HepG2 (cell line): ENCODE measurements at regions not wholly inside any gene's neighbourhood (a gene's known extent, or its start where the extent isn't known, plus 50 kb on each side); places are given as distances from the start of the nearest gene placed in this dataset.

Source experiments
- ATAC-seq: fragments of 200-7000 bp; cut with Tn5 transposase; 3 replicates; pipeline ENCODE4 v1.9.1; 2020; ENCODE audit warnings: mild to moderate bottlenecking, moderate library complexity
- BruUV-seq: library from RNA; stranded (reverse); fragments of 400-500 nt; replicated peaks from 2 replicates; lab custom pipeline; 2021; lab: Mats Ljungman, UMichigan
- CTCF ChIA-PET: fragments of 300-600 bp; formaldehyde crosslinking; extraction: SDS; loops from one replicate; lab custom pipeline; 2021; ENCODE audit warnings: low total read pairs, inconsistent platforms, low intra/inter-chr PET ratio; lab: Yijun Ruan, JAX
- POLR2A ChIA-PET: fragments of 350-600 bp; sonication (Branson Sonifier 250); formaldehyde crosslinking; loops from one replicate; lab custom pipeline; 2020; ENCODE audit warnings: antibody characterized with exemption, inconsistent platforms; lab: Yijun Ruan, JAX
- DNase-seq: peaks from one replicate; pipeline ENCODE4 v3.0.0-alpha.2; 2015; ENCODE audit warnings: low spot score
- FAIRE-seq: peaks from 3 replicates; lab custom pipeline; 2011; peaks lifted over from hg19 to GRCh38; lab: Jason Lieb, UNC
- H2AFZ ChIP-seq: one replicate; pipeline ENCODE4 v1.6.1; 2011; ENCODE audit warnings: low read length, inconsistent platforms
- H3K27ac ChIP-seq: fragments of 300-600 bp; 3 replicates; pipeline ENCODE4 v1.8.0; 2011; ENCODE audit warnings: mixed run types, mild to moderate bottlenecking, mixed read lengths, low read length, inconsistent platforms; ENCODE audit not compliant: insufficient read depth; ENCODE audit errors: extremely low read length
- H3K27me3 ChIP-seq, 2 experiments: fragments of 200-600 bp in 1 of 2; 2 replicates in 1 of 2; 3 replicates in 1 of 2; pipeline versions ENCODE4 v1.6.0 to v1.8.0; 2011; ENCODE audit warnings: low read length in 2 of 2, mild to moderate bottlenecking in 2 of 2, moderate library complexity in 2 of 2, inconsistent platforms in 1 of 2; ENCODE audit not compliant: insufficient read depth in 2 of 2, control insufficient read depth in 1 of 2
- H3K36me3 ChIP-seq, 2 experiments: fragments of 200-600 bp in 1 of 2; replicated peaks in 1 of 2; 2 replicates in 1 of 2; 3 replicates in 1 of 2; pipeline versions ENCODE4 v1.5.1 to v1.8.0; 2011; ENCODE audit warnings: low read length in 2 of 2, inconsistent platforms in 1 of 2; ENCODE audit not compliant: insufficient read depth in 2 of 2, control insufficient read depth in 1 of 2
- H3K4me1 ChIP-seq: 2 replicates; pipeline ENCODE4 v1.5.1; 2012; ENCODE audit warnings: low read length, inconsistent platforms; ENCODE audit not compliant: insufficient read depth
- H3K4me2 ChIP-seq: 2 replicates; pipeline ENCODE4 v1.6.0; 2011; ENCODE audit warnings: low read depth, low read length, inconsistent platforms
- H3K4me3 ChIP-seq, 3 experiments: fragments of 200-600 bp in 1 of 3; sonication (generic), shearing (Covaris generic) in 1 of 3; replicated peaks in 1 of 3; 2 replicates each; pipeline ENCODE4 v1.5.1; 2011 to 2016; ENCODE audit warnings: low read length in 3 of 3, inconsistent platforms in 2 of 3, low read depth in 2 of 3, mild to moderate bottlenecking in 2 of 3, control low read depth in 1 of 3, mixed read lengths in 1 of 3; ENCODE audit not compliant: insufficient read depth in 1 of 3
- H3K79me2 ChIP-seq: one replicate; pipeline ENCODE4 v1.6.1; 2011; ENCODE audit warnings: low read length, inconsistent platforms; ENCODE audit not compliant: insufficient read depth
- H3K9ac ChIP-seq: 2 replicates; pipeline ENCODE4 v1.6.0; 2011; ENCODE audit warnings: mild to moderate bottlenecking, low read depth, low read length, inconsistent platforms; ENCODE audit not compliant: insufficient read depth
- H3K9me3 ChIP-seq: 2 replicates; pipeline ENCODE4 v1.5.1; 2012; ENCODE audit warnings: mild to moderate bottlenecking, low read length
- H4K20me1 ChIP-seq: 2 replicates; pipeline ENCODE4 v1.6.0; 2011; ENCODE audit warnings: inconsistent platforms, mild to moderate bottlenecking, low read length, moderate library complexity; ENCODE audit not compliant: insufficient read depth
- BRCA1 ChIP-seq: sonication (generic); formaldehyde crosslinking; IDR thresholded peaks from 2 replicates; pipeline ENCODE4 v1.4.0; 2020; ENCODE audit warnings: missing genetic modification reagents
- ERF ChIP-seq: IDR thresholded peaks from 2 replicates; pipeline ENCODE4 v1.6.1; 2018; ENCODE audit warnings: missing biosample characterization, missing genetic modification reagents
- GATA4 ChIP-seq: sonication (generic); IDR thresholded peaks from 2 replicates; pipeline ENCODE4 v1.6.1; 2016; ENCODE audit warnings: antibody characterized with exemption, low read depth, borderline replicate concordance
- IKZF4 ChIP-seq: sonication (generic); formaldehyde crosslinking; IDR thresholded peaks from 2 replicates; pipeline ENCODE4 v1.5.1; 2020; ENCODE audit warnings: borderline replicate concordance, mild to moderate bottlenecking, low read depth, missing genetic modification reagents; ENCODE audit errors: not compliant biosample characterization
- MLLT10 ChIP-seq: sonication (generic); formaldehyde crosslinking; IDR thresholded peaks from 2 replicates; pipeline ENCODE4 v1.4.0; 2020; ENCODE audit warnings: missing genetic modification reagents
- PLRG1 ChIP-seq: fragments of 450-650 bp; conservative IDR thresholded peaks from 2 replicates; pipeline ENCODE4 v1.6.1; 2016
- RBAK ChIP-seq: sonication (generic); formaldehyde crosslinking; IDR thresholded peaks from 2 replicates; pipeline ENCODE4 v1.5.1; 2020; ENCODE audit warnings: mild to moderate bottlenecking, missing genetic modification reagents
- SATB2 ChIP-seq: sonication (generic); formaldehyde crosslinking; IDR thresholded peaks from 2 replicates; pipeline ENCODE4 v1.5.0; 2020; ENCODE audit warnings: missing genetic modification reagents
- SNAPC2 ChIP-seq: sonication (generic); formaldehyde crosslinking; IDR thresholded peaks from 2 replicates; pipeline ENCODE4 v1.8.1; 2022; ENCODE audit warnings: mild to moderate bottlenecking, missing genetic modification reagents
- SPEN ChIP-seq: sonication (generic); formaldehyde crosslinking; IDR thresholded peaks from 2 replicates; pipeline ENCODE4 v1.5.1; 2020; ENCODE audit warnings: low read depth, mild to moderate bottlenecking, missing genetic modification reagents
- TFAP4 ChIP-seq: sonication (generic); IDR thresholded peaks from 2 replicates; pipeline ENCODE4 v1.6.1; 2016; ENCODE audit warnings: low read depth, borderline replicate concordance
- TOPORS ChIP-seq: sonication (generic); formaldehyde crosslinking; IDR thresholded peaks from 2 replicates; pipeline ENCODE4 v1.8.0; 2023; ENCODE audit warnings: mild to moderate bottlenecking, missing genetic modification reagents
- TRIM22 ChIP-seq: fragments of 450-650 bp; IDR thresholded peaks from 2 replicates; pipeline ENCODE4 v1.6.1; 2017
- ZBTB34 ChIP-seq: sonication (generic); formaldehyde crosslinking; IDR thresholded peaks from 2 replicates; pipeline ENCODE4 v1.8.0; 2022; ENCODE audit warnings: mild to moderate bottlenecking, missing genetic modification reagents
- ZFP36 ChIP-seq: fragments of 150-350 bp; IDR thresholded peaks from 2 replicates; pipeline ENCODE4 v1.6.1; 2018; ENCODE audit warnings: borderline replicate concordance, low read length, low read depth; ENCODE audit not compliant: partially characterized antibody
- ZGPAT ChIP-seq: IDR thresholded peaks from 2 replicates; pipeline ENCODE4 v1.6.1; 2016; ENCODE audit warnings: mild to moderate bottlenecking
- ZNF180 ChIP-seq: sonication (generic); formaldehyde crosslinking; IDR thresholded peaks from 2 replicates; pipeline ENCODE4 v1.4.0; 2020; ENCODE audit warnings: low read depth, missing genetic modification reagents, borderline replicate concordance
- ZNF251 ChIP-seq: sonication (generic); formaldehyde crosslinking; IDR thresholded peaks from 2 replicates; pipeline ENCODE4 v1.9.0; 2021; ENCODE audit warnings: mild to moderate bottlenecking, missing genetic modification reagents
- ZNF580 ChIP-seq: IDR thresholded peaks from 2 replicates; pipeline ENCODE4 v1.6.1; 2016; ENCODE audit warnings: low read depth, borderline replicate concordance
- ZSCAN5A ChIP-seq: sonication (generic); formaldehyde crosslinking; IDR thresholded peaks from 2 replicates; pipeline ENCODE4 v1.8.0; 2022; ENCODE audit warnings: mild to moderate bottlenecking, missing genetic modification reagents, borderline replicate concordance
- WGBS: methylation state at CpG from one replicate; pipeline ENCODE4 v1.1.6; 2017; ENCODE audit warnings: low lambda C conversion rate; 5-methylcytosine and 5-hydroxymethylcytosine counted together
- in situ Hi-C: cut with HindIII; loops from 2 replicates; pipeline ENCODE4 v1.10.0; 2017; ENCODE audit warnings: low pct_unique_long_range_greater_than_20kb; ENCODE audit not compliant: extremely low pct_ligation_motif_present
- intact Hi-C: fragments of 100-400 bp; cut with micrococcal nuclease; formaldehyde crosslinking; loops from one replicate; pipeline ENCODE4 v1.10.0; 2022; ENCODE audit not compliant: unreplicated experiment

GRCh38 chr4:14348506-14348905 is 653.8 kb upstream of the CPEB2 start:
- Histone ChIP-seq H3K9me3 (peaks cover 54% of the 10 kb centered on the region), H2AFZ (no peak overlapping the region), H3K4me1 (no peaks in the 10 kb centered on the region), H3K27me3 (no peaks in the 10 kb centered on the region), H3K4me2 (no peak overlapping the region), H4K20me1 (no peaks in the 10 kb centered on the region), H3K36me3 (no peaks in the 10 kb centered on the region), H3K4me3 (no peak overlapping the region), H3K79me2 (no peaks in the 10 kb centered on the region), H3K27ac (no peak overlapping the region), H3K9ac (no peak overlapping the region)
- intact Hi-C loops, result no loop called here
- no TSS peak for BruUV-seq
- CTCF ChIA-PET, result no interaction called here
- POLR2A ChIA-PET, result no interaction called here
- in situ Hi-C loops, result no loop called here
- WGBS, result 0% methylated on average over 2 of the region's 2 CpGs
- no peak for FAIRE-seq
- no peak for DNase-seq
- no peak for TF ChIP-seq ZGPAT
- TF ChIP-seq ZNF180 (CRISPR knock-in tag), result no peak
- TF ChIP-seq SPEN (CRISPR knock-in tag), result no peak
- no peak for TF ChIP-seq ERF (CRISPR knock-in tag)
- no peak for TF ChIP-seq ZNF580 (CRISPR knock-in tag)
- TF ChIP-seq BRCA1 (CRISPR knock-in tag), result no peak
- TF ChIP-seq TOPORS (CRISPR knock-in tag), result no peak
- no peak for TF ChIP-seq ZBTB34
- no peak for TF ChIP-seq PLRG1
- TF ChIP-seq SNAPC2, result no peak
- no peak for TF ChIP-seq GATA4
- no peak for TF ChIP-seq ZSCAN5A (CRISPR knock-in tag)
- TF ChIP-seq IKZF4, result no peak
- no peak for TF ChIP-seq MLLT10 (CRISPR knock-in tag)
- no peak for TF ChIP-seq ZFP36
- no peak for TF ChIP-seq TRIM22
- TF ChIP-seq ZNF251 (CRISPR knock-in tag), result no peak
- TF ChIP-seq SATB2 (CRISPR knock-in tag), result no peak
- no peak for TF ChIP-seq TFAP4
- no peak for TF ChIP-seq RBAK
- no peak for ATAC-seq
